GM12873 (cell line): ENCODE measurements at regions not wholly inside any gene's neighbourhood (a gene's known extent, or its start where the extent isn't known, plus 50 kb on each side); places are given as distances from the start of the nearest gene placed in this dataset.

Experiments
- TF ChIP-seq, protein P1 (sequence below): IDR thresholded peaks from 2 replicates; pipeline ENCODE4 v1.5.1; 2012; ENCODE audit warnings: low read depth, mild to moderate bottlenecking, moderate library complexity, low read length, control low read depth; ENCODE audit not compliant: insufficient read depth; ENCODE audit errors: missing control alignments

- TF ChIP-seq, protein P1, sequence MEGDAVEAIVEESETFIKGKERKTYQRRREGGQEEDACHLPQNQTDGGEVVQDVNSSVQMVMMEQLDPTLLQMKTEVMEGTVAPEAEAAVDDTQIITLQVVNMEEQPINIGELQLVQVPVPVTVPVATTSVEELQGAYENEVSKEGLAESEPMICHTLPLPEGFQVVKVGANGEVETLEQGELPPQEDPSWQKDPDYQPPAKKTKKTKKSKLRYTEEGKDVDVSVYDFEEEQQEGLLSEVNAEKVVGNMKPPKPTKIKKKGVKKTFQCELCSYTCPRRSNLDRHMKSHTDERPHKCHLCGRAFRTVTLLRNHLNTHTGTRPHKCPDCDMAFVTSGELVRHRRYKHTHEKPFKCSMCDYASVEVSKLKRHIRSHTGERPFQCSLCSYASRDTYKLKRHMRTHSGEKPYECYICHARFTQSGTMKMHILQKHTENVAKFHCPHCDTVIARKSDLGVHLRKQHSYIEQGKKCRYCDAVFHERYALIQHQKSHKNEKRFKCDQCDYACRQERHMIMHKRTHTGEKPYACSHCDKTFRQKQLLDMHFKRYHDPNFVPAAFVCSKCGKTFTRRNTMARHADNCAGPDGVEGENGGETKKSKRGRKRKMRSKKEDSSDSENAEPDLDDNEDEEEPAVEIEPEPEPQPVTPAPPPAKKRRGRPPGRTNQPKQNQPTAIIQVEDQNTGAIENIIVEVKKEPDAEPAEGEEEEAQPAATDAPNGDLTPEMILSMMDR: no peak
Measured at GRCh38 chr15:53918180-53919079, 59.8 kb upstream of the UNC13C start.

DNA sequence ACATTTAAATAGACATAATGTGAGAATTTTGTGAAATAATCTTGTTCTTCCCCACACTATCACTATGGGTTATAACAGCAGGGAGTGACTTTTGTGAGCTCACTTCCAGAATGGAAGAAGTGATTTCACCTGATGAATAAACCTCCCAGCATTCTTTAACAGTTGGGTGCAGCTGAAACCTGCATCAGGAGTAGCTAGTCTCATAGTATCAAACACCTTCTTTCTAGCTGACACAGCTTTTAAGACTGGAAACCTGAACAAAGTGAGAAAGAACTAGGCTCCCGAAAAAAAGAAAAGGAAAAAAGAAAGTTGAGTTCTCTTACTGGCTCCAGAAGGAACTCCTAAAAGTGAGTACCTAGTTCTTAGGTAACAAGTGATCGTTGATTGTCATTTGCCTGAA is 61.1 kb upstream of the UNC13C start:
- TF ChIP-seq, protein P1: no peak

GRCh38 chr15:53911431-53911830 is 66.8 kb upstream of the UNC13C start:
- TF ChIP-seq, protein P1: no peak

- TF ChIP-seq, protein P1: no peak
Measured at GRCh38 chr15:53910852-53911251, 67.4 kb upstream of the UNC13C start.

DNA sequence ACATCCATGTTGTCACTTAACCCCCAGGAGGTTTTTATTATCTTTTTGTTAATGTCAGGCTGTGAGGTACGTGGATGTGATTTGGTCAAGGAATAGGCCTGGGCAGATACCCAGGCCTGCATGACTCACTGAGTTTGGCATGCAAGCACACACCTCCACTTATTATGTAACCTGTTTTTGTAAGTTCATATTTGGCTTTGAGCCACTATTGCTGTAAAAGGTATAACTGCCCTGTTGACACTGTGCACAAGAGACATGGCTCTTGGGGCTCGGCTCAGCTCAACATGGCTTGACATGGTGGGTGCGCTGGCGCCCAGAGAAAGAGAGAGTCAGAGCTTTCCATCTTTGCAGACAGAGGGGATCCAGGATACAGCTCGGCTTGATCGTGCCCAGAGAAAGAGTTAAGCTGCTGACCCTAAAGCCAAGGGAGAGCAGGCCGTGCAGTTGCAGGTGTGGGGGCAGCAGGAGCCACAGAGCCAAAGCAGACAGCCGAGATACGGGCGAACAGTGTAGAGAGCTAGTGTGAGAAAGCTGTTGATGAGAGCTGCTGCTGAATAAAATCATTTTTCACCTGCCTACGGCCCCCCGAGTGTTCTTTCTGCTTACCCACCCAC is 67.9 kb upstream of the UNC13C start:
- TF ChIP-seq, protein P1: no peak

DNA sequence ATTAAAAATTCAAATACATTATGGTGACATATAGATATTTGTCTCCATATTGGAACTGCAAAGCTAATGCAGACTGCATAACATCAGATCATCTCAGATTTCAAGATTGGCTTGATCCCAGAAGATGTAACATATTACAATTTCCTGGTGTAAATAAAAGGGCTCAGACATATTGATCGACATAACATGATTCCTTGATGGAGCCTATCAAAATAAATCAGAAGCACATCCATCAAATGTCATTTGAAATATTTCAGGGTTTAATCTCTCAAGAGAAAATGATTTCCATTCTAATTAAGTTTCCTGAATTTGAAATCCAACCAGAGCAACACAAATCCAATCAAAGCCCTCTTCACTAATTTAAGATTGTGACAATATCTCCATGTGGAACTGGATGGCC is 75.1 kb upstream of the UNC13C start:
- TF ChIP-seq, protein P1: no peak

- TF ChIP-seq, protein P1: peak; percentile 15
Measured at GRCh38 chr15:53891862-53892261, 86.4 kb upstream of the UNC13C start.
